ENCODE measurements at regions not wholly inside any gene's neighbourhood (a gene's known extent, or its start where the extent isn't known, plus 50 kb on each side); places are given as distances from the start of the nearest gene placed in this dataset.

DNA sequence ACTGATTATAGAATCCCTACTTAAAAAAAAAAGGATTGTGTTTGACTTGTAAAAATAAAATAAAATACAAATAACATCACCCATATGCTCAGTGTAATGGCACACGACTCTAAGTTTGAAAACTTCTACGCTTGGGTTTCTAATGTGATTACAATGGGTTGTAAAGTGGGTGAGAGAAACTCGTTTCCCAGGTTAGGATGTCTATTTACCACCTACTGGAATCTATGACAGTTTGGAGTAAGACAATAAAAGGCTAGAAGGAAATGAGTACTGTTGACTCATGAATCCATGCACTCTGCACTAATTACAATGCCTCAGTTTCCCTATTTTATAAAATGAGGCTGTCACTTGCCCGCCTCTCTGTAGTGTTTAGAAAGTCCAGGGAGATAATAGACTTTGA is 204.0 kb upstream of the FOXN2 start:
- Histone ChIP-seq H3K4ac (ENCODE audit: low read length) (no peak overlapping the region), H3K18ac (ENCODE audit: low read length) (no peak overlapping the region), H3K79me1 (ENCODE audit: low read depth, low read length) (no peaks in the 10 kb centered on the region), H2AFZ (ENCODE audit: low read length) (peak overlapping the region; percentile 94), H2BK15ac (ENCODE audit: low read length) (no peak overlapping the region), H2BK12ac (ENCODE audit: low read length) (no peak overlapping the region), H3K4me2 (ENCODE audit: insufficient read depth, low read length, poor library complexity, severe bottlenecking) (no peak overlapping the region), H4K8ac (ENCODE audit: low read depth, low read length) (no peak overlapping the region), H3K27ac (replicated peaks; ENCODE audit: low read length) (no peak overlapping the region), H2BK5ac (ENCODE audit: low read length) (no peak overlapping the region), H3K23ac (ENCODE audit: low read depth, low read length, poor library complexity) (no peak overlapping the region), H4K91ac (ENCODE audit: low read depth, low read length, poor library complexity) (no peak overlapping the region), H3K36me3 (replicated peaks in 1 of 2; ENCODE audit: control insufficient read depth in 2 of 2, insufficient read depth in 2 of 2, low read length in 2 of 2) (no peaks in the 10 kb centered on the region), H2AK5ac (ENCODE audit: low read depth, low read length) (no peak overlapping the region), H3K4me1 (ENCODE audit: control insufficient read depth in 2 of 2, insufficient read depth in 1 of 2, low read depth in 1 of 2, low read length in 2 of 2) (peaks cover 7 to 16% of the 10 kb centered on the region in 2 donors), H3K9ac (ENCODE audit: low read depth, low read length, poor library complexity) (no peak overlapping the region), H2BK120ac (ENCODE audit: low read depth, low read length) (no peak overlapping the region), H3K4me3 (ENCODE audit: low read length in 2 of 2) (no peak overlapping the region), H3K27me3 (ENCODE audit: control insufficient read depth in 3 of 3, insufficient read depth in 3 of 3, low read depth in 1 of 3, low read length in 3 of 3) (no peaks in the 10 kb centered on the region), H3K14ac (ENCODE audit: low read length) (no peak overlapping the region), H3K9me3 (replicated peaks in 1 of 2; ENCODE audit: control insufficient read depth in 2 of 2, insufficient read depth in 1 of 2, low read depth in 1 of 2, low read length in 2 of 2) (no peaks in the 10 kb centered on the region)
- WGBS, 2 donors (ENCODE audit: extremely low coverage in 2 of 2, insufficient read length in 2 of 2, insufficient replicate concordance in 1 of 2), result no CpG with 5 or more reads among the region's 4 CpGs
- DNase-seq (ENCODE audit: low spot score), result no peak

DNA sequence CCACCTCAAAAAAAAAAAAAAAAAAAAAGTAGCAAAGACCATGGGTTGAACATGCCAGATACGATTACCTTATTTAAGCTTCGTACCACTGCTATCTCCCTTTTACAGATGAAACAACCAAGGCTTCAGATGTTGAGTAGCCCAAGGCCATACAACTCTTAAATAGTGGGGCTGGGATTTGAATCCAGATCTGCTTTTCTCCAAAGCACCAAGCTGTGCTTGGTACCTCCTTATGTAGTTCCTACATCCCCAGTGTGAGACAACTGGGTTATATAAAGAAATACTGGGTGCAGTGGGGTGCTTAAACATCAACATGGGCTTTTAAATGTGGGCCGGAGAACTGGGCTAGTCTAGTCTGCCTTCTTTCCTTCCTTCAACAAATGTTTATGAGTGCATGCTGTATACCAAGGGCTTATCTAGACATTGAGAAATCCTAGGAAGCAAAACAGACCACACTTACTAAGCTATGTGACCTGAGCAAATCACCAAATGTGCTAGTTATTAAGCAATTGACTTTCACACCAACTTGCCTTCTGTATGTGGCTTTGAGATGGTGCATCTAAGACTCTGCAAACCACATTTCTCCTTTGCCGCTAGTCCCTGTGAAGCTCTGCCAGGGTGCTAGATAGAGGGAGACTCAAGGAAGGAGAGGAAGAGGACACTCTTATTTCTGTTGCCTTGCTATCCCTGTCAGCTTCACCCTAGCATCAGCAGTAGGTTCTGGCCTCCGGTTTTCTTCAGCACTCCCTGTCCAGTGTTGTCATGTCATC is 201.4 kb upstream of the FOXN2 start:
- no peak overlapping the region for H3K23ac ChIP-seq (ENCODE audit: low read depth, low read length, poor library complexity)
- H3K27ac ChIP-seq (replicated peaks; ENCODE audit: low read length), result no peak overlapping the region
- WGBS, 2 donors (ENCODE audit: extremely low coverage in 2 of 2, insufficient read length in 2 of 2, insufficient replicate concordance in 1 of 2), result no CpG with 5 or more reads among the region's 5 CpGs
- peaks cover 0 to 7% of the 10 kb centered on the region in 2 donors for H3K4me1 ChIP-seq (ENCODE audit: control insufficient read depth in 2 of 2, insufficient read depth in 1 of 2, low read depth in 1 of 2, low read length in 2 of 2)
- H3K4me2 ChIP-seq (ENCODE audit: insufficient read depth, low read length, poor library complexity, severe bottlenecking), result no peak overlapping the region
- no peak overlapping the region for H3K4me3 ChIP-seq (ENCODE audit: low read length in 2 of 2)
- H2BK120ac ChIP-seq (ENCODE audit: low read depth, low read length), result no peak overlapping the region
- no peak overlapping the region for H2BK12ac ChIP-seq (ENCODE audit: low read length)
- H4K8ac ChIP-seq (ENCODE audit: low read depth, low read length), result no peak overlapping the region
- no peak overlapping the region for H2AK5ac ChIP-seq (ENCODE audit: low read depth, low read length)
- no peak overlapping the region for H4K91ac ChIP-seq (ENCODE audit: low read depth, low read length, poor library complexity)
- H3K27me3 ChIP-seq (ENCODE audit: control insufficient read depth in 3 of 3, insufficient read depth in 3 of 3, low read depth in 1 of 3, low read length in 3 of 3), result no peaks in the 10 kb centered on the region
- no peak for DNase-seq (ENCODE audit: low spot score)
- H3K79me1 ChIP-seq (ENCODE audit: low read depth, low read length), result no peaks in the 10 kb centered on the region
- no peaks in the 10 kb centered on the region for H3K36me3 ChIP-seq (replicated peaks in 1 of 2; ENCODE audit: control insufficient read depth in 2 of 2, insufficient read depth in 2 of 2, low read length in 2 of 2)
- H3K9ac ChIP-seq (ENCODE audit: low read depth, low read length, poor library complexity), result no peak overlapping the region
- no peak overlapping the region for H3K4ac ChIP-seq (ENCODE audit: low read length)
- no peak overlapping the region for H2BK5ac ChIP-seq (ENCODE audit: low read length)
- H3K9me3 ChIP-seq (replicated peaks in 1 of 2; ENCODE audit: control insufficient read depth in 2 of 2, insufficient read depth in 1 of 2, low read depth in 1 of 2, low read length in 2 of 2), result no peaks in the 10 kb centered on the region
- H3K18ac ChIP-seq (ENCODE audit: low read length), result no peak overlapping the region
- H2BK15ac ChIP-seq (ENCODE audit: low read length), result no peak overlapping the region
- no peak overlapping the region for H3K14ac ChIP-seq (ENCODE audit: low read length)
- H2AFZ ChIP-seq (ENCODE audit: low read length), result no peak overlapping the region

DNA sequence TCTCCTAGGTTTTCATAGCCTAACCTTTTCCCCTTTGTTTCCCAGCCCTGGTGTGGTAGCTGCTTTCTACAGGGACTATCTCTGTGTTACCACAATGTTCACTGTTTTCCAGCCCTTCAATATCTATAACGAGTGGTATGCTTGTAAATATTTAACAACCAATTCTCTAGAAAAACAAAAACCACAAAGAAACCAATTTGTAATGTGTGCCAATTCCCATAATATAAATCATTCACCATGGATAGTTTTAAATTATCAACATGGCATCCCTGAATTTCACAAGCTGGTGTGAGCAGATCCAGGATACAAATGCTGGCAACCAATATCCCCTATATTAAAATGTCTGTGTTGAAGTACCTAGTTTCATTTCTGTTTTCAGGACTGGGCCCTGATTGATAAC is 200.7 kb upstream of the FOXN2 start:
- Histone ChIP-seq H4K8ac (ENCODE audit: low read depth, low read length) (no peak overlapping the region), H4K91ac (ENCODE audit: low read depth, low read length, poor library complexity) (no peak overlapping the region), H3K23ac (ENCODE audit: low read depth, low read length, poor library complexity) (no peak overlapping the region), H3K9ac (ENCODE audit: low read depth, low read length, poor library complexity) (no peak overlapping the region), H2BK5ac (ENCODE audit: low read length) (no peak overlapping the region), H3K4me1 (ENCODE audit: control insufficient read depth in 2 of 2, insufficient read depth in 1 of 2, low read depth in 1 of 2, low read length in 2 of 2) (peaks cover 0 to 7% of the 10 kb centered on the region in 2 donors), H3K4me2 (ENCODE audit: insufficient read depth, low read length, poor library complexity, severe bottlenecking) (no peak overlapping the region), H3K27ac (replicated peaks; ENCODE audit: low read length) (no peak overlapping the region), H2BK120ac (ENCODE audit: low read depth, low read length) (no peak overlapping the region), H3K27me3 (ENCODE audit: control insufficient read depth in 3 of 3, insufficient read depth in 3 of 3, low read depth in 1 of 3, low read length in 3 of 3) (no peaks in the 10 kb centered on the region), H3K36me3 (replicated peaks in 1 of 2; ENCODE audit: control insufficient read depth in 2 of 2, insufficient read depth in 2 of 2, low read length in 2 of 2) (no peaks in the 10 kb centered on the region), H2BK15ac (ENCODE audit: low read length) (no peak overlapping the region), H3K14ac (ENCODE audit: low read length) (no peak overlapping the region), H3K9me3 (replicated peaks in 1 of 2; ENCODE audit: control insufficient read depth in 2 of 2, insufficient read depth in 1 of 2, low read depth in 1 of 2, low read length in 2 of 2) (no peaks in the 10 kb centered on the region), H3K18ac (ENCODE audit: low read length) (no peak overlapping the region), H3K4me3 (ENCODE audit: low read length in 2 of 2) (no peak overlapping the region), H3K4ac (ENCODE audit: low read length) (no peak overlapping the region), H2BK12ac (ENCODE audit: low read length) (no peak overlapping the region), H3K79me1 (ENCODE audit: low read depth, low read length) (no peaks in the 10 kb centered on the region), H2AK5ac (ENCODE audit: low read depth, low read length) (no peak overlapping the region), H2AFZ (ENCODE audit: low read length) (no peak overlapping the region)
- WGBS, 2 donors (ENCODE audit: extremely low coverage in 2 of 2, insufficient read length in 2 of 2, insufficient replicate concordance in 1 of 2), result no CpG with 5 or more reads among the region's 1 CpG
- DNase-seq (ENCODE audit: low spot score), result no peak

DNA sequence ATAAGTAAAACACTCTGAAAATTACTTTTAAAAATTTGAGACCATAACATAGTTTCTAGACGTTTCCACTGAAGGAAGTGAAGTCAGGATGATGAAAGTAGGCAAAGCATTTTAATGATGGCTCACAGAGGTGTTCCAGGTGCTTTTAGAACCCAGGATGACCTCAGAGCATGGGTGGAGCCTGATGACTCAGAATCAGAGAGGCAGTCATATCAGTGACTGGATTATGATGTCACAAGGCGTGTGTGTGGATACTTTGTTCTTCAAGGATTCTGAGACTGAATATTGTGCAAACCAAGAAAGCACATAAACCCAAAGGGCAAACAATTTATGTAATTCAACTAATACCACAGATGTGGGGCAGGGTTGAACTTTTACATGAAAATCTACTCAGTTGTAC is 200.2 kb upstream of the FOXN2 start:
- no peak overlapping the region for H3K14ac ChIP-seq (ENCODE audit: low read length)

More for the DNA sequence above, 200.2 kb upstream of the FOXN2 start:
- Histone ChIP-seq H3K27ac (replicated peaks; ENCODE audit: low read length) (no peak overlapping the region), H2AFZ (ENCODE audit: low read length) (no peak overlapping the region), H3K79me1 (ENCODE audit: low read depth, low read length) (no peaks in the 10 kb centered on the region), H2BK5ac (ENCODE audit: low read length) (no peak overlapping the region), H3K36me3 (replicated peaks in 1 of 2; ENCODE audit: control insufficient read depth in 2 of 2, insufficient read depth in 2 of 2, low read length in 2 of 2) (no peaks in the 10 kb centered on the region), H3K4ac (ENCODE audit: low read length) (no peak overlapping the region), H3K18ac (ENCODE audit: low read length) (no peak overlapping the region), H4K91ac (ENCODE audit: low read depth, low read length, poor library complexity) (no peak overlapping the region), H3K4me3 (ENCODE audit: low read length in 2 of 2) (no peak overlapping the region), H2BK120ac (ENCODE audit: low read depth, low read length) (no peak overlapping the region), H3K9ac (ENCODE audit: low read depth, low read length, poor library complexity) (no peak overlapping the region), H2AK5ac (ENCODE audit: low read depth, low read length) (no peak overlapping the region), H3K23ac (ENCODE audit: low read depth, low read length, poor library complexity) (no peak overlapping the region), H3K9me3 (replicated peaks in 1 of 2; ENCODE audit: control insufficient read depth in 2 of 2, insufficient read depth in 1 of 2, low read depth in 1 of 2, low read length in 2 of 2) (no peaks in the 10 kb centered on the region), H4K8ac (ENCODE audit: low read depth, low read length) (no peak overlapping the region), H3K4me1 (ENCODE audit: control insufficient read depth in 2 of 2, insufficient read depth in 1 of 2, low read depth in 1 of 2, low read length in 2 of 2) (peaks cover 0 to 7% of the 10 kb centered on the region in 2 donors), H2BK12ac (ENCODE audit: low read length) (no peak overlapping the region), H3K27me3 (ENCODE audit: control insufficient read depth in 3 of 3, insufficient read depth in 3 of 3, low read depth in 1 of 3, low read length in 3 of 3) (no peaks in the 10 kb centered on the region), H3K4me2 (ENCODE audit: insufficient read depth, low read length, poor library complexity, severe bottlenecking) (no peak overlapping the region), H2BK15ac (ENCODE audit: low read length) (no peak overlapping the region)
- DNase-seq (ENCODE audit: low spot score), result no peak
- no CpG with 5 or more reads among the region's 2 CpGs for WGBS, 2 donors (ENCODE audit: extremely low coverage in 2 of 2, insufficient read length in 2 of 2, insufficient replicate concordance in 1 of 2)
